HG03025 (cell line): ENCODE measurements at regions not wholly inside any gene's neighbourhood (a gene's known extent, or its start where the extent isn't known, plus 50 kb on each side); places are given as distances from the start of the nearest gene placed in this dataset.
"Not testable (repeated sequence)": the region's sequence is repeated elsewhere in the genome, so short reads cannot be mapped to it uniquely, and the experiment has no call there.

Experiments
- ATAC-seq: cut with Tn5 transposase; IDR thresholded peaks from one replicate; pipeline ENCODE4 v1.9.1; 2021; ENCODE audit warnings: mild to moderate bottlenecking, moderate library complexity; ENCODE audit not compliant: unreplicated experiment, low FRiP score

DNA sequence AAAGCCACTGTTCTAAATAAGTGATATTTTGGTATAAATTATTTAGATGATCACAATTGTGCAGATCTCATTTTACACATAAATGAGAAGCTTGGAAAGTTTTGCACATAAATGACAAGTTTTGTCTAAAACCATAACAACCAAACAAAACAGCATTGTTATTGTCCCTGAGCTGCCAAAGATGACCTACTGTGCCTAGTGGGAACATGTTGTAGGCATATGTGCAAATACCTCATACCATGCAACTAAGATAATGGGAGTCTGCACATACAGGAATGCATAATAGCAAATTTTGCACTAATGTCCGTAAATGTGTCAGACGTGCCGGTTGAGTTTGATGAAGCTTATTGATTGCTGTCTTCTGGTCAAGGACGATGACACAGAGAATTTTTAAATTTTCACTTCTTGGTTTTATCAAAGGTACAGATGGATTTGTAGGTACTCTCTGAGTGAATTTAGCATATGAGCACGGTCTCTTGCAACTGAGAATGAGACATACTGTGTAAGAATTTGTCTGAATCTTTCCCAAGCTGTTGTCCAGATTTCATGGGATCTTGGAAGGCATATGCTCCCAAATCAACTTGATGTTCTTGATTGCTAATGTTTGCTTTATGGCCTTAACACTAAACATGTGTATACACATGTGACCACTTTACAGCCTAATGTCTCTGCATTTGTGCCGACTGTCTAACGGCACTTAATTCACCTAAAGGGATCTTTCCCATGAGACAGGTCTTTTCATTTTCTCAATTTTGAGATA lies 1133.5 kb downstream of the FAT4 start:
- ATAC-seq: no peak

DNA sequence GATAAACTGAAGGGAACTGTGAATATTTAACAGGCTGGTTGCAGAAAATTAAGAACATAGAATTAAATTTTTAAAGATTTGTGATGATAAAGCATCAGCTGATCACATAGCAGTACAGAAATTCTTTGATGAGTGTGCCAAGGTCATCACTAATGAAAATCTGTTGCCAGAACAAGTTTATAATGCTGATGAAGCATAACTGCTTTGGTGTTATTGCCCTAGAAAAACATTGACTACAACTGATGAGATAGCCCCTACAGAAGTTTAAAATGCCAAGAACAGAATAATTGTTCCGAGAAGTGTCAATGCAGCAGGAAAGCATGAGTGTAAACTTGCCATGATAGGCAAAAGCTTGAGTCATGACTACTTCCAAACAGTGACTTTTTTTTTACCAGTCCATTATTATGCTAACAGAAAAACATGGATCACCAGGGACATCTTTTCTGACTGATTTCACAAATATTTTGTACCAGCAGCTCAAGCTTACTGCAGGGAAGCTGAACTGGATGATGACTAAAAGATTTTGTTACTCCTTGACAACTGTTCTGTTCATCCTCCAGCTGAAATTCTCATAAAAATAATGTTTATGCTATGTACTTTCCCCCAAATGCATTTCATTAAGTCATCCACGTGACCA lies 1136.6 kb downstream of the FAT4 start:
- ATAC-seq: no peak

DNA sequence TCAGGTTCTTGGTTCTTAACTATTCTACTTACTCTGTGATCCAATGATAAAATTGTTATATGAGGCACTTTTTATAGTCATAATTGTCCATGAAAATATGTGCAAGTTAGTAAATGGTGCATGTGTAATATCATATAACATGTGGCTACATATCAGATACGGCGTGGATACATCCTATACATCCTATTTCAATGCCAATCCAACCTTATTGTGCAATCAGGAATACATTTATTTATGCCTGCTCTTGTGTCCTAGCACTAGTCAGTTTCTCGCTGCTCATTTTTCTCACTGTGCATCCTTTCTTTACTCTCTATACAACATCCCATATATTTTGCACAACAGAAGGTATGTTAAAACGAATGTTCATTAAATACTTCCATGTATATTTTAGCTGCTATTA lies 1141.1 kb downstream of the FAT4 start:
- ATAC-seq: no peak

DNA sequence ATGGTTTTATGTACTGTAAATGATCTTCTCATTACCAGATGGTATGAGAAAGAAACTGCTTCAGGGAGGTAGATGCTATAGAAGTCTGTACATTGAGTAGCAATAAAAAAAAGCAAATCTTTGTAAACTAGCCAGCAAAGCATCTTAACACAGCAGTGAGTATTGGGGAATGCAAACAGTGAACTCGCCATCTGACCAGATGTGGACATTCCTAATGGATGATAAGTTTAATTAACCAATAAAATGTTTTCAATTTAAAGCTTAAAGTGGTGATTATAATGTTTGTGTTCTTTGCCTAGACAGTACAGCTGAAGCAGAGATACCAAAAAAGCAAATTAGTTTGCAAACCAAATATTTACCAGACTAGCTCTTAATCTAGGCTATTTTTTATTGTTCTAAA lies 1144.2 kb downstream of the FAT4 start:
- no peak for ATAC-seq

DNA sequence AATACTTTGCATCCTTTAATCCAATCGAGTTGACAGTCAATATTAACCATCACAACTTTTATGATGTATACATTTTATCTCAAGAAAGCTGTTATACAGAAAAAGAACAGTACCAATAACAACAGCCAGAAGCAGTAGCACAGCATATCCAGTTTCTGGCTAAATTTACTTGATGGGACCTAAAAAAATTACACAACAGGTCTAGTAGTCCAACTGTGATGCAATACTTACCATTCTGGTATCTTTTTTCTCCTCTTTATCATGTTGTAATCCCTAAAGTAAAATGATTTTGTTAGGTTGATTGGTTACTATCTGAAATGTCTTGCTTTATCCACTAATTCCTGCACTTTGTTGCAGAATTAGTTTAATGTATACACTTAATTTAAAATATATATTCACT lies 1150.6 kb downstream of the FAT4 start:
- no peak for ATAC-seq

DNA sequence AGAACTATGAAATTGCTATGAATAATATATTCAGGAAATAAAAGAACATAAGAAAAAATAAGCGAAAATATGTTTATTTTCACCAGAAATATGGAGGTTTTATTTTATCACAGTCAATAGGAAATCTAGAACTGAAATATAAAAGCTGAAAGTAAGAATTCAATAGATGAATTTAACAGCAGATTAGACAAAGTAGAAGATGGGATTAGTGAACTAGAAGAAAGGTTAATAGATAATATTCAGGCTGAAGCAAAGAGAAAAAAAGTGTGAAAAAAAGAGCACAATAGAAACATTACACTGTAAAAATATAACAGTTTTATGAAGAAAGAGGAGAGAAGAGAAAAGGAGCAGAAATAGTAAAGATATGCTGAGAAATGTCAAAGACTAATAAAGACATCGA lies 1152.1 kb downstream of the FAT4 start:
- ATAC-seq: no peak

DNA sequence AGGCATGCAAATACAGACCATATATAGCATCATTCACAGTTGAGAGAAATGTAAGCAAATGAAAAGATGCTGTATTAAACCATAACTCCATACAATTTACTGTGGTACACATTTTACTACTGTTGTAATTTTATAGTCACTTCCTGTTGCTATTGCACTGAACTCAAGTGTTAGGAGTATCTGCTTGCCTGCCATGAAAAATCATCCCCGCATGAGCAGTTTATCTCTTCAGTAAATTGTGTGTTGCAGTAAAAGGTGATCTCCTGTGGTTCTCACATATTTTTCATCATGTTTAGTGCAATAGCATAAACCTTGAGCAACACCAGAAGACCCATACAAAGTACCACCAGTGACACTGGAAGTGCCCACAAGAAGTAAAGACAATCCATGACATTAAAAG lies 1153.4 kb downstream of the FAT4 start:
- ATAC-seq: no peak

DNA sequence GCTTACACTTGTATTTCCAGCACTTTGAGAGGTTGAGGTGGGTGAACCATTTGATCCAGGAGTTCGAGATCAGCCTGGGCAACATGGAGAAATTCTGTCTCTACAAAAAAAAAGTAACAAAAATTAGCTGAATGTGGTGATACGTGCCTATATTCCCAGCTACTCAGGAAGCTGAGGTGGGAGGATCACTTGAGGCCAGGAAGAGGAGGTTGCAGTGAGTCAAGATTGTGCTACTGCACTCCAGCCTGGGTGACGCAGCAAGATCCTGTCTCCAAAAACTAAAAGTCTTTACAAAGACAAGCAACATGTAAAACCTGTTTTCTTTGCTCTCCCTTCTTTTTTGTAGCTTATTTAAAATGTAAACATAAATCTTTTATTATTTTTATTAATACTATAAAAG lies 1156.1 kb downstream of the FAT4 start:
- no peak for ATAC-seq

DNA sequence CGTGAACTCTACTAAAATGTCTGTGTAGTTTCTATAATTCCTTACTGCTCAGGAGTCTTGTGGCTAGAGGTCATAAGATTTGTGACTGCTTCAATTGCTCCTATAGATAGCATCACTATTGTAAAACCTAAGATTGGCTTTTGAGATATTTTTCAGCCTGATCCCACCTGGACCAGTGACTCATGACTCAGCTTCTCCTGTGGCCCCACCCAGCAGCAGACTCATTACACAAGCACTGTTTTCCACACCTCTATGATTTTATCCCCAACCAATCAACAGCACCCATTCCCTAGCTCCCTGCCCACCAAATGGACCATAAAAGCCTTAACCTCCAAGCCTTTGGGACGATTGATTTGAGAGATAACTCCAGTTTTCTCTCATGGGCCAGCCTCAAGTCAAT lies 1157.0 kb upstream of the INTU start:
- ATAC-seq: no peak

DNA sequence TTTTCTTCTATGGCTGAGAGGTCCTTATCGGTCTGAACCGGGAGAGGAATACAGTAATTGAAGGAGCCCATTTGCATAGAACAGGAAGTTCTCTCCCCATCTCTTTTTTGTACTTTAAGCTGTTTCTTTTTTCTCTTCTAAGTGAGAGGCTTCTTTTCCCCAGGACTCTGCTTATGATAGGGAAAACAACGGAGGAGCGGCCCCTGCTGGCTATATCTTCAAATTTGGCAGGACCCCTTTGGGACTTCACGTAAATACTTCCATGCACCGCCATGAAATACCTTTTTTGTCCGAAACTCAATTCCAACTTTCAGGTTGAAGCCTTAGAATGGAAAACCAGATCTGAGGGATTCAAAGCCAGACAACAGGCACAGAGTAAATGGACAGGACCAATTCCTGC lies 1153.0 kb upstream of the INTU start:
- ATAC-seq: no peak

DNA sequence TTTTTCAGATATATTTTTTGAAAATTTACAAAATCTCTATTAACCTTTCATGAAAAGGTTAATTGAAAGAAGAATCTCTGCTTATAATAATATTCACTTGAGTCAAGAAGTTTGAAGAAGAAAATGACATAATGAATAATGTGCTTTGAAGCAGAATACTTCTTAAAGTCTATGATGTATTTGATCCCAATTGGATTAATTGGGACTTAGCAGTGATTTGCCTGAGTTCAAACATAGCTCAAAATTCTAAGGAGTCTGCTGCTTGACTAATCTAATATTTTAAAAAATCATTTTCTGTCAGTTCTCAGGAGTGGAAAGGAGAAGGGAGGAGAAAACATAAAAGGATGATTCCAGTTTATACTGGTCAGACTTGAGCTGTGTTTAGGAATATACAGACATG lies 1150.4 kb upstream of the INTU start:
- ATAC-seq: no peak

DNA sequence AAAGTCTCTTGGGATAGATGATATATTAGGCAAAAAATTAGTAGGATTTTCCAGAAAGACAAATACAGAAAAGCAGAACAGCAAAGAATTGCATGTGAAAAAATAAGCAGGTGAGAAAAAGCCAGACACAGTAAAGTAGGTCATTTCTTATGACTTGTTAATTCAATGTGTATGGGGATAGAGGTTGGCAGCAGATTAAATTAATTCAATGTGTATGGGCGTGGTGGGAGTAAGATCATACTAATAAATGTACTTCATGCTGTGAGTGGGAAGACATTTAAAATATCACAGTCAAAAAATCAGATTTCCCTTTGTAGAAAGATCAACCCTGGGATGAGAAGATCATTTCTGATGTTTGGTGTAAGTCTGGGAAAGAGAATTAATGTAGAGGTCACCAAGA lies 1146.4 kb upstream of the INTU start:
- ATAC-seq: no peak

DNA sequence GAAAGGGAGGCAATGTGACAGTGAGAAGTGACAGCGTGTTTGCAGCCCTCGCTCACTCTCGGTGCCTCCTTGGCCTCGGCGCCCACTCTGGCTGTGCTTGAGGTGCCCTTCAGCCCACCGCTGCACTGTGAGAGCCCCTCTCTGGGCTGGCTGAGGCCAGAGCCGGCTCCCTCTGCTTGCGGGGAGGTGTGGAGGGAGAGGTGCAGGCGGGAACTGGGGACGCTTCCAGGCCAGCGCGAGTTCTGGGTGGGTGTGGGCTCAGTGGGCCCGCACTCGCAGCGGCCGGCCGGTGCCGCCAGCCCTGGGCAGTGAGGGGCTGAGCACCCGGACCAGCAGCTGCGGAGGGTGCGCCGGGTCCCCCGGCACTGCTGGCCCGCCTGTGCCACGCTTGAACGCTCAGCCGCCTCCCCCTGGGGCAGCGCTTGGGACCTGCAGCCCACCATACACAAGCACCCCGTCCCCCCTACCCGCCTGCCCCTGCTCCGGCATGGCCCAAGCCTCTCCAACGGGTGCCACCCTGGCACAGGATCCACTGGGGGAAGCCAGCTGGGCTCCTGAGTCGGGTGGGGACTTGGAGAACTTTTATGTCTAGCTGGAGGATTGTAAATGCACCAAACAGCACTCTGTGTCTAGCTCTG lies 1142.8 kb upstream of the INTU start:
- no peak for ATAC-seq

DNA sequence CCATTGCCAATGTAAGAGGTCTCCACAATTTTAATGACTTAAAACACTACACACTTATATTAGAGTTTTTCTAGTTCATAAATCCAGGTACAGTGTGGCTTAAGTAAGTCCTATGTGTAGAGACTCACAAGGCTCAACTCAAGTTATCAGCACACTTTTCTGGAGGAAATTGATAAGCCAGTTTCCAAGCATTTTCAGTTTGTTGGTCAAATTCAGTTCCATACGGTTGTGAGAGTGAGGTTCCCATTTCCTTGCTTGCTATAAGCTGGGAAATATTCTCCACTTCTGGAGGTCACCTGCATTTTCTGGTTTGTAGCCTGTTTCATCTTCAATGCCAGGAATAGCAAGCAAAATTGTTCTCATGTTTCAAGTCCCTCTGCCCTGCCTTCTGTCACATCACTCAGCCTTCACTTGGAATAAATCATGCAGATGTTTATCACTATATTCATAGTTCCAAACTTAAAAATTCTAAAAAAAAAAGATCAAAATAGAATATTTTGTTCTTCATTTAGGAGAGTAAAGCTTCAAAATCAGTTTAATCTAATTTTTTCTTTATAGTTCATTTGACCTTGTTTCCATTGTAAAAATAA lies 1137.5 kb upstream of the INTU start:
- ATAC-seq: no peak

DNA sequence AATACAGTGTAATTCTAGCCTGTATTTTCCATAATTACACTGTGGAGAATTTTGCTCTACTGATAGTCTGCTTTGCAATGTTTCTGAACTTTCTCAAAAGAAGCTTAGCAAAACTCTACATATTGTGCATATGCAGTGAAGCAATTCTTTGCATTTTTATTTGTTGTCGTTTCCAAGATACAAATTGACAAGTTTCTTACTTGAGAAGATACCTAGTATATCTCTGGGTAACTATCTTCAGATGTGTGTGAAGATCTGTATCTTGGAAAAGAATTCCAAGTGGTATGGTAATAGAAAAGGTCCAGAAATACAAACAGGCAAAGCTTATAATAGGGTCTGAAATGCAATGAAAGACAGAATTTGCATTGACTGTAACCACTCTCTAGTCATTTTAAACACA lies 1119.8 kb upstream of the INTU start:
- no peak for ATAC-seq

DNA sequence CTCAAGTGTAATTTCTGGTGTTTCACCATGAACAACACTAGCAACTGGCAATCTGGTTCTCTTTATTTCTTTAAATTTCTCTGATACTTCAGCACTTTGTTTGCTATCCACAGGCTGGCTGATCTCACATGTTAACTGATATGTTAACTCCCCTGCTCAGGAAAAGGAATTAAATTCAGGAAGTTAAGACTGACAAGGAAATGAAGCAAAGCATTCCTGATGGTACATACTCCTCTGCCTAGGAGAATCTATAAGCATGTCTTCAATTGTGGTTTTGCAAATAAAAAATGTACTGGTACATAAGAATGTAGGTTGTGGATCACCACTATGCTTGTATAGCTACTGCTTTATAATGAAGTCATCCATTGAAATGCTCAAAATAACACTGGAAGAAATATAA lies 1119.2 kb upstream of the INTU start:
- ATAC-seq: no peak

DNA sequence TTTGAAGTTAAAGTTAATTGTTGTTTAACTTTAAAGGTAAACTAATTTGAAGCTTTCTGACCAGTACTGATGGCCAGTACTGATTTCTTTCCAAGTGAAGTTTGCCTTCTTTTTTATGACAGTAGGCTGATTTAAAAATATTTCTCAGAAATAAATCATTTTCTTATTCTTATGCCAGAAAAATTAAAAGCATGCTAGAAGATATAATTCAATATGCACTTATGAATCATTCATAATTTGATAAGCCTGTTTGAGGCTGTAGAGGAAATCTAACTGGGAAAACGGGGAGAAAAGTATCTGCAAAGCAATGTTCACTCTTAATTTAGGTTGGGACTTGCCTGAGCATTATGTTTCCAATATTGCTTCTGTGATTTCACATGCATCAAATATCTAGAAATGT lies 1112.0 kb upstream of the INTU start:
- ATAC-seq: no peak

DNA sequence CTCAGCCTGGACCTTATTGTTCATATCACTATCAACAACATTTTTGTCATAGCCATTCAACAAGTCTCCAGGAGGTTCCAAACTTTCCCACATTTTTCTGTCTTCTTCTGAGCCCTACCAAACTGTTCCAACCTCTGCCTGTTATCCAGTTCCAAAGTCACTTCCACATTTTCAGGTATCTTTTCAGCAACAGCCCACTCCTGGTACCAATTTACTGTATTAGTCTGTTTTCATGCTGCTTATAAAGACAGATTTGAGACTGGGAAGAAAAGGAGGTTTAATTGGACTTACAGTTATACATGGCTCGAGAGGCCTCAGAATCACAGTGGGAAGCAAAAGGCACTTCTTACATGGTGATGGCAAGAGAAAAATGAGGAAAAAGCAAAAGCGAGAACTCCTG lies 1107.4 kb upstream of the INTU start:
- not testable (repeated sequence) for ATAC-seq

DNA sequence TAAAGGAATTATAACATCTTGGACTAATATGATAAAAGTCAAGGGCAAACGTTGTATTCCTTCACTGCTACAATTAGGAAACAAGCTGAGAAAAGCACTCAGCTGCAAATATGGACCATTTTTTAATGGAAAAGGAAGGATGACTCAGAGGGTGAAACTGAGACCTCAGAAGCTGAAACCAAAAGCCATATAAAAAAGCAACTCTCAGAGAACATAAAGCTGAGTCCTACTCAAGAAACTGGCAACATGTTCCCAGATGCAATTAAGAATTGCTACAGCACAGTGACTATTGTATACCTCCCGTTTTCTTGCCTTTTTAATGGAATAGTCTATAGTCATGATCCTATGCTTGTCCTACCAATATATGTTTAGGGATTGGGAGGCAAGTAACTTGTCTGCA lies 1106.4 kb upstream of the INTU start:
- ATAC-seq: no peak

DNA sequence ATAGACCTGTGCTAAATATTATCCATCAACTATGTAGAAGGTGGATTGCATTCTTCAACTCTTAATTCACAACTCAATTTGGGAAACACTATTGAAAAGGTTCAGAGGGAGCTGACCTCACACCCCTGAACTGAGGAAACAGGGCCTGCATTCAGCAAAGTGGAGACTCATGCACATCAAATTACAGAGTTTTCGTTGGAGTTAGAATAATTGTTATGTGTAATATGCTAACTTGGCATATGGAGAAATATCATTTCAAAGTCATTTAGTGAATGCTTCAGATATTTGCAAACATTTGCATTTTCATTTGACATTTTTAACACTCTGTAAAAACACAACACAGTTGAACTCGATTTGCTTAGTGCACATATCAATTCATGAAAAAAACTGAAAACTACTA lies 1102.8 kb upstream of the INTU start:
- no peak for ATAC-seq

DNA sequence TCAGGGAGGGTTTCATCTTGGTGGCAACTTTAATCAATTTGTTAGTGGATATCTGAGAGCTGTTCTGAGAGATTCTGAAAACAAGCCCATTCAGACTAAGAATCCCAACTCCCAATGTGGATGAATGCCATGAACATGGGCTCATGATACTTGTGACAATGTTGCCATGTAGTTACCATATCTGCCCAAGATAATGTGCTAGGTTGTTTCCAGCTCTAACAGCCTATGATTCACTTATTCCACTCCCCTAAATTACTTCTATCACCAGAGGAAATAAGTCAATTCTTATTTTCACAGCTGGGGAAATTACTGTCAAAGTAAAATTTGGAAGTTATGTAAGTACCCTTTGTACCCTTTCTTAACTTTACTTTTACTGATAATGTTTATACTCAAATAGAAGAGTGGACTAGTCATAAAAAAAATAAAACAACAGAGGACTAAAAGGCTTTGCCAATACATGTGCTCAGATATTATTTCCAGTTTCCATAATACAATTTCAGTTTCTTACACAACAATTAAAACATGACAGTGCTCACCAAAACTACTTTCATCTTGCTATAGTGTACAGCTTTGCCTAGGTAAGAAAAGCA lies 1101.7 kb upstream of the INTU start:
- ATAC-seq: no peak
